ENCODE measurements at regions not wholly inside any gene's neighbourhood (a gene's known extent, or its start where the extent isn't known, plus 50 kb on each side); places are given as distances from the start of the nearest gene placed in this dataset.

DNA sequence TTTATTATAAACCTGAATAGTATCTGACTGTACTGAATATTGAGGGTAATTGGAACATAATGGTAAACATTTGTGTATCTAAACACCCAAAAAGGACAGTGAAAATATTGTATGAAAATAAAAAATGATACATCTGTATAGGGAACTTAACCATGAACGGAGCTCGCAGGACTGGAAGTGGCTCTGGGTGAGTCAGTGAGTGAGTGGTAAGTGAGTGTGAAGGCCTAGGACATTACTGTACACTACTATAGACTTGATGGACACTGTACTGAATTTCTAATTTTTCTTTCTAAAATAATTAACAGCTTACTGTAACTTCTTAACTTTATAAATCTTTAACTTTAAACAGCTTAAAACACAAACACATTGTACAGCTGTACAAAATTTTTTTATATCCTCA lies 454.5 kb upstream of the FZD8 start:
- H3K27me3 ChIP-seq (replicated peaks in 1 of 4; ENCODE audit: control insufficient read depth in 3 of 4, extremely low read depth in 1 of 4, insufficient read depth in 3 of 4, low read length in 3 of 4), result peaks cover 0 to 1% (median 0%) of the 10 kb centered on the region in 4 experiments; a peak in 1 of 7 replicates
- 95% methylated on average over 2 of the region's 2 CpGs; no CpG with 5 or more reads in 1 of the 2 experiments for WGBS, 2 experiments (ENCODE audit: extremely low coverage in 1 of 2, insufficient coverage in 1 of 2, insufficient read length in 1 of 2, insufficient replicate concordance in 2 of 2, low coverage in 1 of 2, low lambda C conversion rate in 2 of 2, missing lambda C conversion rate in 1 of 2)
- ChIA-PET POLR2A (ENCODE audit: partially characterized antibody) (no interaction called here), CTCF (ENCODE audit: partially characterized antibody) (no interaction called here)
- H2BK5ac ChIP-seq (ENCODE audit: low read depth, low read length), result no peak overlapping the region
- H3K56ac ChIP-seq (replicated peaks; ENCODE audit: insufficient read length, low read depth, low read length), result no peak overlapping the region
- no peak overlapping the region for H3K4ac ChIP-seq (replicated peaks; ENCODE audit: insufficient read length, low read depth, low read length)
- no peak overlapping the region for H2BK12ac ChIP-seq (ENCODE audit: low read depth, low read length)
- no peaks in the 10 kb centered on the region for H4K20me1 ChIP-seq (replicated peaks in 1 of 2; ENCODE audit: control insufficient read depth in 1 of 2, insufficient read depth in 2 of 2, low read length in 2 of 2)
- H3K14ac ChIP-seq (ENCODE audit: insufficient read length), result no peak overlapping the region
- FAIRE-seq (no peak), DNase-seq (ENCODE audit: low read depth in 1 of 2, low spot score in 2 of 2) (no peak)
- no peak overlapping the region for H3K4me2 ChIP-seq (ENCODE audit: insufficient read depth in 1 of 2, low read depth in 2 of 2, low read length in 2 of 2)
- H3K18ac ChIP-seq (ENCODE audit: extremely low read depth, low read length), result no peak overlapping the region
- no peak overlapping the region for H2AFZ ChIP-seq (ENCODE audit: low read length)
- no peaks in the 10 kb centered on the region for H3K79me1 ChIP-seq (ENCODE audit: low read depth, low read length)
- H4K91ac ChIP-seq (replicated peaks; ENCODE audit: insufficient read length, low read length), result no peak overlapping the region
- no peaks in the 10 kb centered on the region for H3K79me2 ChIP-seq (ENCODE audit: control insufficient read depth in 1 of 2, insufficient read depth in 2 of 2, low read length in 2 of 2)
- H2AK5ac ChIP-seq (ENCODE audit: low read depth, low read length), result no peak overlapping the region
- no peak overlapping the region for H3K9ac ChIP-seq (replicated peaks in 1 of 4; ENCODE audit: extremely low read depth in 1 of 4, low read depth in 3 of 4, low read length in 3 of 4)
- H3K4me3 ChIP-seq (ENCODE audit: extremely low read depth in 1 of 4, insufficient read depth in 2 of 4, low read depth in 3 of 4, low read length in 4 of 4), result no peak overlapping the region
- no peak overlapping the region for H4K8ac ChIP-seq (ENCODE audit: extremely low read depth, insufficient read depth, low read length)
- no peaks in the 10 kb centered on the region for H3K4me1 ChIP-seq (replicated peaks in 1 of 4; ENCODE audit: control insufficient read depth in 3 of 4, insufficient read depth in 4 of 4, low read length in 3 of 4)
- H3K23ac ChIP-seq (ENCODE audit: insufficient read length), result no peak overlapping the region
- H2BK20ac ChIP-seq (ENCODE audit: low read length), result no peak overlapping the region
- H3K27ac ChIP-seq (ENCODE audit: low read depth, low read length), result no peak overlapping the region
- H2BK15ac ChIP-seq (ENCODE audit: low read length), result no peak overlapping the region
- no peaks in the 10 kb centered on the region for H3K23me2 ChIP-seq (ENCODE audit: low read depth, low read length)
- H2BK120ac ChIP-seq (replicated peaks; ENCODE audit: low read depth, low read length), result no peak overlapping the region
- no peaks in the 10 kb centered on the region for H3K9me3 ChIP-seq (ENCODE audit: insufficient read depth in 2 of 2, low read depth in 1 of 2, low read length in 1 of 2)
- TF ChIP-seq YY1 (IDR thresholded peaks at IDR 0.05; ENCODE audit: low read depth, low read length), result no peak
- no peaks in the 10 kb centered on the region for H3K36me3 ChIP-seq (ENCODE audit: control insufficient read depth in 2 of 4, insufficient read depth in 4 of 4, low read length in 3 of 4)
- H4K5ac ChIP-seq (ENCODE audit: insufficient read length, low read depth, low read length), result no peak overlapping the region
